ENCODE measurements at regions not wholly inside any gene's neighbourhood (a gene's known extent, or its start where the extent isn't known, plus 50 kb on each side); places are given as distances from the start of the nearest gene placed in this dataset.

DNA sequence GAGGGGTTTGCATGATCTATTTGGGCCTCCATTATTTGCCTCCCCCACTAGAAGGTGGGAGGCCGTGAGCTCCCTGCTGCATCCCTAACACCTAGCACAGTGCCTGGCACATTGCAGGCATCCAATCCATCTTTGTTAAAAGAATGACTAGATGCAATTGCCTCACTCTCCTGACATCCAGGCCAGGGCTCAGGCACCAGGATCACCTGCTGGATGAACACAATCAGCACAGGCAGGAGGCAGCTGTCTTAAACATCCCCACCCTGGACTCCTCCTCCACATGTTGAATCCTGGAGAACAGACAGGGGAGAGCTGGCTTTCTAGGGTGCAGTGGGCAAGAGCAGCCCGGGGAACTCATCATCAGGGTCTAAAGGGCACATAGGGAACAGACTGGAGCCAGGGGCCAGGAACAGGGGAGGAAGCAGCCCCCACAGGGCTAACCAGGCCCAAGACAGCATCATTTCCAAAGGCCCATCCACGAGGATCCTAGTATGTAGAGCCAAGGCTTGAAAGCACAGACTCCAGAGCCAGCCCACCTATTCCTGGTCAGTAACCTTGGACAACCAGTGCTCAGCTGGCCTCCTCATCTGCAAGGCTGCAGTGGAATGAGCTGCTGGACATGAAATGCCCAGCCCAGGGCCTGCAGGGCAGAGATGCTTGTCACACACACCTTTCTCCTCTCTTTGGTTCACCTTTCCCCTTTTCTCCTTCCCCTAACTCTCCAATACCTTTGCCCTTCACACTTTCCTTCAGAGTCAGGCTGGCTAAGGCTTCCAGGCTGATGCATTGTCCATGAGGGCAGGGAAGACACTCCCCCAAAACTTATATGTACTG, 254.4 kb upstream of the TLE3 start:
- TF ChIP-seq, protein P1, sequence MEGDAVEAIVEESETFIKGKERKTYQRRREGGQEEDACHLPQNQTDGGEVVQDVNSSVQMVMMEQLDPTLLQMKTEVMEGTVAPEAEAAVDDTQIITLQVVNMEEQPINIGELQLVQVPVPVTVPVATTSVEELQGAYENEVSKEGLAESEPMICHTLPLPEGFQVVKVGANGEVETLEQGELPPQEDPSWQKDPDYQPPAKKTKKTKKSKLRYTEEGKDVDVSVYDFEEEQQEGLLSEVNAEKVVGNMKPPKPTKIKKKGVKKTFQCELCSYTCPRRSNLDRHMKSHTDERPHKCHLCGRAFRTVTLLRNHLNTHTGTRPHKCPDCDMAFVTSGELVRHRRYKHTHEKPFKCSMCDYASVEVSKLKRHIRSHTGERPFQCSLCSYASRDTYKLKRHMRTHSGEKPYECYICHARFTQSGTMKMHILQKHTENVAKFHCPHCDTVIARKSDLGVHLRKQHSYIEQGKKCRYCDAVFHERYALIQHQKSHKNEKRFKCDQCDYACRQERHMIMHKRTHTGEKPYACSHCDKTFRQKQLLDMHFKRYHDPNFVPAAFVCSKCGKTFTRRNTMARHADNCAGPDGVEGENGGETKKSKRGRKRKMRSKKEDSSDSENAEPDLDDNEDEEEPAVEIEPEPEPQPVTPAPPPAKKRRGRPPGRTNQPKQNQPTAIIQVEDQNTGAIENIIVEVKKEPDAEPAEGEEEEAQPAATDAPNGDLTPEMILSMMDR (IDR thresholded peaks at IDR 0.05): no peak

DNA sequence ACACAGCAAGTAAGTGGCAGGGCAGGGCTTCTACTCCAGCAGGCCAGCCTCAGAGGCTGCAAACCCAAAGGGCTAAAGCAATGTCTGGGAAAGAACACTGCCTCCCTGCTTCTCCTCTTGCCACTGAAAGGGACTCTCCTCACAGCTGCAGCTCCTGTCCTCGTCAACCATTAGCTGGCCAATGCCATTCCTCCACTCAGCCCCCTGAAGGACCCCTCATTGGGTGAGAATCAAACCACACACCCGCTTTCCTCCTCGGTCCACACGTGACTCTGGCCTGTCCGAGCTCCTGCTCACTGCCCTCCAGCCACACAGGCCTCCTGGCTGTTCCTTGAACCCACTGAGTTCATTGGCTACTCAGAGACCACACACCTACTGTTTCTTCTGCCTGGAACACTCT, 253.7 kb upstream of the TLE3 start:
- DNase-seq (ENCODE audit: low spot score) (no peak), ATAC-seq (ENCODE audit: low FRiP score) (no peak)
- TF ChIP-seq, protein P1 (IDR thresholded peaks at IDR 0.05): no peak

More for the DNA sequence above, 254.4 kb upstream of the TLE3 start:
- DNase-seq (ENCODE audit: low spot score) (no peak), ATAC-seq (ENCODE audit: low FRiP score) (no peak)

DNA sequence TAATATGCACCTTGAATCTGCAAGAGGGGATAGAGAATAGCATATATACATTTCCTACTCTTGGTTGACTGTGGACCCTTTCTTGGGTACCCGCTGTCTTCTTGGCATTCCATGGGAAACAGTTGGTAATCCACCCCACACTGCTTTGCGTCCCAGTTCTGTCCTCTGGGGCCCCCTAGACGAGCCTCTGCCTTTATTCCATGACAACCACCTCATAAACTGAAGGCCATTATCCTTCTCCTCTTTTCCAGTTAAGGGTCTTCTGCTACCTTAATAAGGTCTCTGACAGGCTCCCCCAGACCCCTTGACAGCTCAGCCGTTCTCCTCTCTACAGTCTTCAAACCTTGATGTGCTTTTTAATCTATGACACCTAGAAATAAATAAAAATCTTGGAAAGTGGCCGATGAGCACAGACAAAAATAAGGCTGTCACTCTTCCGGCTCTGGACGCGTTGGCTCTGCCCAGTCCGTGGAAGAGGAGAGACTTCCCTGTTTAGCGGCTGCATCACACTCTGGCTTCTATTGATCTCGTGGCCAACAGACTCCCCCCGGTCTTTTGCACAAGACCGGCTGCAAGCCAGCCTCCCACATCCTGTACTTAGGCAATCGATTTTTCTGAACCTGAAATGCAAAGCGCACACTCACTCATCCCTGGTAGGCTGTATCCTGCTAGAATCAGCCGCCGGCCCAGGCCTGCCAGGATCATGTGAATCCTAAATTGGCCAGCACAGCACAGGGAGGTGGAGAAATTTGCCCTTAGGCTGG, 251.0 kb upstream of the TLE3 start:
- peak; percentile 90 for ATAC-seq (ENCODE audit: low FRiP score)
- TF ChIP-seq, protein P1 (IDR thresholded peaks at IDR 0.05): no peak
- peak; percentile 38 for DNase-seq (ENCODE audit: low spot score)

DNA sequence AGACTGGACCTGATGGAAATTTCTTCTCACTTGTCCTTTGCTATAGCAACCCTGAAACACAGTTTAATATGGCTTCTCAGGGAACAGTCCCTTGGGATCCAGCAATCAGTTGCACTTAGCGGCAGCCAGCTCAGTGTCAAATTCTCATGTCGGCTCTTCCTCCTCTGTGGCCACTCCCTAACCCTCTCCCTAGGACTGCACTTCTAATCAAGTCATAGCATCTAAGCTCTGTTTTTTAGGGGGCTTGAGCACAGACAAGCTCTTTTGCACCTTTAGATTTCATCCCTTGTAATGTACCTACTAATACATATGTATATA, 250.5 kb upstream of the TLE3 start:
- no peak for DNase-seq (ENCODE audit: low spot score)
- no peak for ATAC-seq (ENCODE audit: low FRiP score)
- TF ChIP-seq, protein P1 (IDR thresholded peaks at IDR 0.05): no peak

DNA sequence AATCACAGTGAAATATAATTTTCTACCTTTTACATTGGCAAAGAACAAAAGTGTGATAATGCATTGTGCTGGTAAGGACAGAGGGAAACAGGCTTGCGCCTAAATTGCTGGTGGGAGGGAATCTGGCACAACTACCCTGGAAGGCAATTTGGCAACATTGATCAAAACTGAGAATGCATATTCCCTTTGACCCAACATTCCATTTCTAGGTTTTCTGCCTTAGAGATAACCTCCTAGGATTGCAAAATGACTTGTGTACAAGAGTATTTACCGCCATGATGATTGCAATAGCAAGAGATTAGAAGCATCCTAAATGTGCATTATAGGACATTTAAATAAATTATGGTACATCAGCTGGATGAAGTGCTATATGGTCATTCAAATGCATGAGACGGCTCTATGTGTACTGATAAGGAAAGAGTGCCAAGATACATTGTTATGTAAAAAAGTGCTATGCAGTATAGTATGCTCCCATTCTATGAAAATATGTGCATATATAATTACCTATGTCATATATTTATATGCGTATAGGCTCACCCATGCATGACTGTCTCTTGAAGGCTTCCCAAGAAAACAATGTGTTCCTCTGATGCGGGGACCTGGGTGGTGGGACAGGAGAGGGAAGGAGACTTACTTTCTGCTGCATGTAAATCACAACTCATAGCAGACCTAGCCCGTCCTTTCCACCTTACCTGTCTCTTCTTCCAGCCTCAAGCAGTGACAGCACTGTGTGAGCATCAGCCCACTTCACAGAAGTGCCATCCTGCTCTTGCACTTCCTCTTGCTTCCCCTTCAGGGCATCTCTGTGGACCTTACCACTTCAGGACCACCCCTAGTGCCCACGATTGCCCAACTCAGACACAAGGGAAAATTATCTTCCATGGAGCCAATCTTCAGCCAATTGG, 249.9 kb upstream of the TLE3 start:
- no peak for ATAC-seq (ENCODE audit: low FRiP score)
- DNase-seq (ENCODE audit: low spot score): no peak
- TF ChIP-seq, protein P1 (IDR thresholded peaks at IDR 0.05): no peak

DNA sequence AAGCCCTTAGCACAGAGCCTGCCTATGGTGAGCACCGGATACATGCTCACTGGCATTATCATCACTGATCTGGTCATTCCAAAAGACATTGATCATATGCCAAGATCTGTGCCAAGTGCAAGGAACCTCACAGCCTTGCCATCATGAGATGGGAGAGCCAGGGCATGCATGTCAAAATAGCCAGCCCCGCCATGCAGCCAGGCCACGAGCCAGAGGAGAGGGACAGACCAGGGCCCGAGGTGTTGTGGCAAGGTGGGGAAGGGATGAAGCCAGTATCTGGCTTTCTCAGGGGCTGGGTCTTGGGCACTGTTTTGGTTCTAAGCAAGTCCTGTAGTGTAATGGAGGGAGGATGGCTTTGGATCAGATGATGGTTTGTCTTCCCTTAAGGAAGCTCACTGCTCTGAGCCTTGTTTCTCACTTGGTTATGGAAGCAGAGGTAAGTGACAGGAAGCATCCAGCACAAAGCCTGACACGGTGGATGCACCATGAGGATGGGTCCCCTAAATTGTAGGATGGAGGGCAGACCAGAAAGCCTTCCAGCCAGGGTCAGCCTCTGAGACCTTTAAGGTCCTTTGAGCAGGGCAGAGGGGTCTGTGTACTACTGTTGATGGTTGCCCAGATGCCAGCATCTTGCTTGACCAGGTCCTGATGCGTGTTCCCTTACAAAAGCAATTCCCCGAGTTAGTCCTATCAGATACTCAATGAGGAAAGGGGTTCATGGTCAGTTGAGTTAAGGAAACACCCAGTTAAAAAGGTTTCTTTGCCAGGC, 247.7 kb upstream of the TLE3 start:
- no peak for DNase-seq (ENCODE audit: low spot score)
- TF ChIP-seq, protein P1 (IDR thresholded peaks at IDR 0.05): no peak
- ATAC-seq (ENCODE audit: low FRiP score): no peak
